ENCODE measurements at regions not wholly inside any gene's neighbourhood (a gene's known extent, or its start where the extent isn't known, plus 50 kb on each side); places are given as distances from the start of the nearest gene placed in this dataset.
"Not testable (repeated sequence)": the region's sequence is repeated elsewhere in the genome, so short reads cannot be mapped to it uniquely, and the experiment has no call there.

DNA sequence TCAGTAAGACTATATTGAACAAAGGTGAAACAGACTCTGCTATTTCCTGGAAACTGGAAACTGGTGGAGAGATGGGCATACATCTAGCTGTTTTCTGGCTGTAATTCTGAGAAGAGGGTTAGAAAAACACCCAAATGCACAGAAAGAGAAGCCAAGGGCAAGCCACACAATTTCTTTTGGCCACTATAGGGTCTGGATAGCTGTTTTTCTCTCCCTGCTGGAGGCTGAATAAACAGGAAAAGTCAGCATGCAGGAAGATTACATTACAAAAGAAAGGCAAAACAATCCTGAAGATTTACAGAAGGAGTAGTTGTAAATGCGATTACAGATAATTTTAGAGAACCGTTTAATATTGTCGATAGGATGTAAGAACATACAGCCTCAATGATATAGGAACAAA, 186.2 kb upstream of the REG3G start:
- H3K4me3 ChIP-seq (ENCODE audit: low read length) = no peak overlapping the region
- TF ChIP-seq, protein P1, sequence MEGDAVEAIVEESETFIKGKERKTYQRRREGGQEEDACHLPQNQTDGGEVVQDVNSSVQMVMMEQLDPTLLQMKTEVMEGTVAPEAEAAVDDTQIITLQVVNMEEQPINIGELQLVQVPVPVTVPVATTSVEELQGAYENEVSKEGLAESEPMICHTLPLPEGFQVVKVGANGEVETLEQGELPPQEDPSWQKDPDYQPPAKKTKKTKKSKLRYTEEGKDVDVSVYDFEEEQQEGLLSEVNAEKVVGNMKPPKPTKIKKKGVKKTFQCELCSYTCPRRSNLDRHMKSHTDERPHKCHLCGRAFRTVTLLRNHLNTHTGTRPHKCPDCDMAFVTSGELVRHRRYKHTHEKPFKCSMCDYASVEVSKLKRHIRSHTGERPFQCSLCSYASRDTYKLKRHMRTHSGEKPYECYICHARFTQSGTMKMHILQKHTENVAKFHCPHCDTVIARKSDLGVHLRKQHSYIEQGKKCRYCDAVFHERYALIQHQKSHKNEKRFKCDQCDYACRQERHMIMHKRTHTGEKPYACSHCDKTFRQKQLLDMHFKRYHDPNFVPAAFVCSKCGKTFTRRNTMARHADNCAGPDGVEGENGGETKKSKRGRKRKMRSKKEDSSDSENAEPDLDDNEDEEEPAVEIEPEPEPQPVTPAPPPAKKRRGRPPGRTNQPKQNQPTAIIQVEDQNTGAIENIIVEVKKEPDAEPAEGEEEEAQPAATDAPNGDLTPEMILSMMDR (conservative IDR thresholded peaks at IDR 0.05; ENCODE audit: low read depth, low read length) = no peak
- DNase-seq (ENCODE audit: low read depth) = no peak

DNA sequence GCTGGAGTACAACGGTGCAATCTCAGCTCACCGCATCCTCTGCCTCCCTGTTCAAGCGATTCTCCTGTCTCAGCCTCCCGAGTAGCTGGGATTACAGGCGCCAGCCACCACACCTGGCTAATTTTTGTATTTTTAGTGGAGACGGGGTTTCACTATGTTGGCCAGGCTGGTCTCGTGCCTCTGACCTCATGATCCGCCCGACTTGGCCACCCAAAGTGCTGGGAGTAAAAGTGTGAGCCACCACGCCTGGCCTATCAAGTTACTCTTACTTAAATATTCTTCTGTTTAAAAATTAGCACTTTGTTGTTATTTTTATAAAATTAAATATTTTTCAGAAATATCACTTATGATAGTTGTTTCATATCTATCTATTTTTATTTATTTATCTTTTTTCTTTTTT, 185.2 kb upstream of the REG3G start:
- not testable (repeated sequence) for H3K4me3 ChIP-seq (ENCODE audit: low read length); DNase-seq (ENCODE audit: low read depth)

DNA sequence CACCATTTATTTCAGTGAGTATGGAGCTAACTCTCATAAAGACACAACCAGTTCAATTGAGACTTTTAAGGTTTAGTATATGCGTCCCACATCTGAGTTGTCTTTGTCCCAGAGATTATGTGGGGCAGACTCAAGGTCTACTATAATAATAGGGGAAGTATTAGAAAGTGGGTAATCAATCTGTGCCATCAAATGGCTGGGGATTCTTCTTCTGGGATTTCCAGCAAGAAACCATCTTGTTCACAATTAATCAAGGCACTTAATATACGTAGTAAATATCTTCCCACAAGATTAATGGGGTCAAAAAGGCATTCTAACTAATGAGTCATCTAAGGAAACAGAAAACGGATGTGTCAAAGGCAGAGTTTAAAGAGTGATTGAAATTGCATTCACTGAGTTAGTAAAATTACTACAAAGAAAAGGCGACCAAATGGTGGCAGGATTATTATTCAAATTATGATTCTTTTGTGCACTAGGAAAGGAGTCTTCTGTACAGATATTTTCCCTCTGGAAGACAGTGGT, 179.8 kb upstream of the REG3G start:
- TF ChIP-seq, protein P1 (conservative IDR thresholded peaks at IDR 0.05; ENCODE audit: low read depth, low read length) = no peak
- peak; percentile 21 for DNase-seq (ENCODE audit: low read depth)
- H3K4me3 ChIP-seq (ENCODE audit: low read length) = no peak overlapping the region

DNA sequence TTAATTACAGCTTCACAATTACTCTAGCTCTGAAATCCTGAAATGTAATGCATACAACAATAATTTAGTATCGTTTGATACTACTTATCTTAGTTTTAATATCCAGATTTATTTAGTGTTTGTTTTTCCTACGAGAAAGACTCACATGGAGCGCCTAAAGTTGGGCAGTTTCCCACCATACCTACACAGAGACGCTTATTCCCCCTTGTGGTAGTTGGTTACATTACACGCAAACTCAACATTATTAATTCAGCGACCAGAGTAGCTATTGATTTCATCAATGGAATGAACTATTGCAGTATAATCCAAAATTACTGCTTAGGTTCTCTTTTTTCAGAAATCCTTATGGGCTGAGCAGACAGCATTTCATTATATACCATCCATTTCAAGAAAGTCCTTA, 164.0 kb upstream of the REG3G start:
- DNase-seq (ENCODE audit: low read depth) = no peak
- no peak overlapping the region for H3K4me3 ChIP-seq (ENCODE audit: low read length)
- TF ChIP-seq, protein P1 (conservative IDR thresholded peaks at IDR 0.05; ENCODE audit: low read depth, low read length) = peak; percentile 51

DNA sequence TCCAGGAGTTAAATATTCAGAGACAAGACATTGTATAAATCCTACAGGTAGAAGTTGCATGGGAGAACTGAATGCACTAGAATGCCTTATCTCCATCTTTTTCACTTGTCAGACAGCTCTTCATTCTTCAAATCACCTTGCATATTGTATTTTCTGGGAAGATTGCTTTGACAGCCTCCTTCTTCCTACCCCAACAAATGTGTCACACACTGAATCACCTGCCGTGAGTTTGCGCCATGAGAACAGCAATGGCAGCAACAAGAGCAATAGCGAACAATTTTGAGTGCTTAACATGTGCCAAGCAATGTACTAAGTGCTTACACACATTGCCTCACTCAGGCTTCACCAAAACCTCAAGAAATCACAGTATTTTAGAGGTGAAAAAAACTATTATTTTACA, 161.3 kb upstream of the REG3G start:
- DNase-seq (ENCODE audit: low read depth) = no peak
- H3K4me3 ChIP-seq (ENCODE audit: low read length) = no peak overlapping the region
- TF ChIP-seq, protein P1 (conservative IDR thresholded peaks at IDR 0.05; ENCODE audit: low read depth, low read length) = no peak

- DNase-seq (ENCODE audit: low read depth) = no peak
- no peak overlapping the region for H3K4me3 ChIP-seq (ENCODE audit: low read length)
- TF ChIP-seq, protein P1 (conservative IDR thresholded peaks at IDR 0.05; ENCODE audit: low read depth, low read length) = no peak
These were observed 159.8 kb upstream of the REG3G start for GRCh38 chr2:78865667-78866066.

GRCh38 chr2:78870343-78870967, 155.0 kb upstream of the REG3G start:
- no peak for DNase-seq (ENCODE audit: low read depth)
- no peak overlapping the region for H3K4me3 ChIP-seq (ENCODE audit: low read length)
- TF ChIP-seq, protein P1 (conservative IDR thresholded peaks at IDR 0.05; ENCODE audit: low read depth, low read length) = no peak
